Smooth muscle cell (in vitro differentiated cells): ENCODE measurements at regions not wholly inside any gene's neighbourhood (a gene's known extent, or its start where the extent isn't known, plus 50 kb on each side); places are given as distances from the start of the nearest gene placed in this dataset.
"Not testable (repeated sequence)": the region's sequence is repeated elsewhere in the genome, so short reads cannot be mapped to it uniquely, and the experiment has no call there.

Source experiments
- DNase-seq: peaks from one replicate; lab custom pipeline; 2025; ENCODE audit not compliant: unreplicated experiment; lab: John Stamatoyannopoulos, UW
- H2AFZ ChIP-seq: fragments of 200-600 bp; sonication (generic); 2 replicates; pipeline ENCODE4 v1.6.0; 2016; ENCODE audit warnings: antibody characterized with exemption, low read depth, mild to moderate bottlenecking
- H3F3A ChIP-seq: fragments of 200-600 bp; sonication (generic); 2 replicates; pipeline ENCODE4 v1.6.0; 2017; ENCODE audit warnings: antibody characterized with exemption, low read depth
- H3K27ac ChIP-seq: fragments of 200-600 bp; sonication (generic); 2 replicates; pipeline ENCODE4 v1.5.1; 2016; ENCODE audit warnings: low read depth, mild to moderate bottlenecking
- H3K27me3 ChIP-seq: fragments of 200-600 bp; sonication (generic); 2 replicates; pipeline ENCODE4 v1.6.1; 2016; ENCODE audit warnings: low read depth, mild to moderate bottlenecking
- H3K36me3 ChIP-seq: fragments of 200-600 bp; sonication (generic); 2 replicates; pipeline ENCODE4 v1.5.1; 2016; ENCODE audit warnings: low read depth
- H3K4me1 ChIP-seq: fragments of 200-600 bp; sonication (generic); 2 replicates; pipeline ENCODE4 v1.5.1; 2016; ENCODE audit warnings: low read depth
- H3K4me2 ChIP-seq: fragments of 200-600 bp; sonication (generic); 2 replicates; pipeline ENCODE4 v1.6.0; 2016; ENCODE audit warnings: mild to moderate bottlenecking
- H3K4me3 ChIP-seq: fragments of 200-600 bp; sonication (generic); 2 replicates; pipeline ENCODE4 v1.5.1; 2016; ENCODE audit warnings: mild to moderate bottlenecking
- H3K79me2 ChIP-seq: fragments of 200-600 bp; sonication (generic); 2 replicates; pipeline ENCODE4 v1.6.0; 2016; ENCODE audit warnings: low read depth, mild to moderate bottlenecking
- H3K9ac ChIP-seq: fragments of 200-600 bp; sonication (generic); 2 replicates; pipeline ENCODE4 v1.6.0; 2016; ENCODE audit warnings: low read depth
- H3K9me3 ChIP-seq: fragments of 200-600 bp; sonication (generic); replicated peaks from 2 replicates; pipeline ENCODE4 v1.5.1; 2016; ENCODE audit warnings: low read depth
- H4K20me1 ChIP-seq: fragments of 200-600 bp; sonication (generic); 2 replicates; pipeline ENCODE4 v1.6.0; 2016; ENCODE audit warnings: low read depth
- WGBS: methylation state at CpG from one replicate; pipeline ENCODE4 v1.1.7; 2016; ENCODE audit warnings: low lambda C conversion rate; 5-methylcytosine and 5-hydroxymethylcytosine counted together
- TF ChIP-seq, protein P1 (sequence below): fragments of 200-600 bp; sonication (generic); IDR thresholded peaks from 2 replicates; pipeline ENCODE4 v1.5.1; 2017; ENCODE audit warnings: borderline replicate concordance, mild to moderate bottlenecking, antibody characterized with exemption; ENCODE audit not compliant: insufficient read depth, poor library complexity, severe bottlenecking

- H3K4me1 ChIP-seq, H3K36me3 ChIP-seq, H3K4me3 ChIP-seq, H3K27me3 ChIP-seq, DNase-seq, H3F3A ChIP-seq, H3K4me2 ChIP-seq, H4K20me1 ChIP-seq, H2AFZ ChIP-seq, H3K79me2 ChIP-seq, H3K9ac ChIP-seq, H3K27ac ChIP-seq: not testable (repeated sequence)
- H3K9me3 ChIP-seq = peaks cover 46% of the 10 kb centered on the region
- 65% methylated on average over 17 of the region's 17 CpGs for WGBS
These were observed 832.9 kb downstream of the TMEM121 start for GRCh38 chr14:106359157-106359887.

DNA sequence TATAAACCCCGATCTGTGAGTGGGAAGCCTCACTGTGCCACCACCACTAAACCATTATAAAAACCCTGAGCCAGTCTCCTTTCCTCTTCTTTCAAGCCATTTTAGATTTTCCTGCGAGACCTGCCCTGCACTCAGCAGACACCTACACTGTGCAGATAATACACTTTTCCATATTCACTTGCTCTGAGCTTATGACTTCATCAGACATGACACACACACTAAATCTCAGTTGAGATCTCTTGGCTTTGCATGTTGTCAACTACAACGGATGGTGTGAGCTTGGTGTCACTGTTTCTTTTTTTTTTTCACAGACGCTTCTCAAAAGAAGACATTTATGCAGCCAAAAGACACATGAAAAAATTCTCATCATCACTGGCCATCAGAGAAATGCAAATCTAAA is 839.0 kb downstream of the TMEM121 start:
- not testable (repeated sequence) for H3K9ac ChIP-seq, H3K27me3 ChIP-seq, H2AFZ ChIP-seq, H3K4me1 ChIP-seq, H3F3A ChIP-seq, H3K4me2 ChIP-seq, DNase-seq, H3K27ac ChIP-seq, H3K79me2 ChIP-seq, H3K36me3 ChIP-seq, H4K20me1 ChIP-seq, H3K4me3 ChIP-seq
- peaks cover 15% of the 10 kb centered on the region for H3K9me3 ChIP-seq
- 39% methylated on average over 3 of the region's 4 CpGs for WGBS

- H4K20me1 ChIP-seq, H3K4me3 ChIP-seq, H3K79me2 ChIP-seq, H3F3A ChIP-seq, H3K4me2 ChIP-seq, H3K9ac ChIP-seq, H3K4me1 ChIP-seq, H3K27ac ChIP-seq, H3K27me3 ChIP-seq, DNase-seq, H2AFZ ChIP-seq, H3K36me3 ChIP-seq: not testable (repeated sequence)
- 44% methylated on average over 5 of the region's 5 CpGs for WGBS
- peaks cover 15% of the 10 kb centered on the region for H3K9me3 ChIP-seq
These were observed 839.5 kb downstream of the TMEM121 start for GRCh38 chr14:106365894-106366293.

DNA sequence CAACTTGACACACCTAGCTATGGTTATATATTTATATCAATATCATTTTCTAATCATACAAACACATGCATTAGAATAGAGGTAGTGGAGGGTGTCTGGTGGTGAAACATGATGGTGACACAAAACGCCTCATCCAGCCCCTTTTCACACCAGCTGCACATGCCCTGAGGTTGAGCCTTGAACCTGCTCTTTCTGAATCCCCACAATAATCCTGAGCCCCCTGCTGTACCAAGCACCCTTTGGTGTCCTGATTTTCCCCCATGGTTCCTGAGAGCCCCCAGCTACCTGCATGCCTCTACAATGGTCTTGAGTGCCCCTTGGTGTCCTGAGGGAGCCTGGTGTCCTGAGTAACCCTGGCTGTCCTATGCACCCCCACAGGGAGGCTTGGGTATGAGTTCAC is 840.6 kb downstream of the TMEM121 start:
- H3K27ac ChIP-seq, H3F3A ChIP-seq, H3K4me1 ChIP-seq, H4K20me1 ChIP-seq, H3K36me3 ChIP-seq, H3K4me3 ChIP-seq, H3K4me2 ChIP-seq, H2AFZ ChIP-seq, H3K9ac ChIP-seq, H3K27me3 ChIP-seq, DNase-seq, H3K79me2 ChIP-seq: not testable (repeated sequence)
- WGBS = 48% methylated on average over 1 of the region's 1 CpG
- H3K9me3 ChIP-seq = peaks cover 22% of the 10 kb centered on the region

GRCh38 chr14:106369456-106369855 is 843.1 kb downstream of the TMEM121 start:
- not testable (repeated sequence) for H3K4me3 ChIP-seq, H2AFZ ChIP-seq, H3K27me3 ChIP-seq, H4K20me1 ChIP-seq, DNase-seq, H3K36me3 ChIP-seq, H3K79me2 ChIP-seq, H3F3A ChIP-seq, H3K9ac ChIP-seq, H3K4me2 ChIP-seq, H3K4me1 ChIP-seq, H3K27ac ChIP-seq
- 39% methylated on average over 3 of the region's 4 CpGs for WGBS
- peaks cover 13% of the 10 kb centered on the region for H3K9me3 ChIP-seq

DNA sequence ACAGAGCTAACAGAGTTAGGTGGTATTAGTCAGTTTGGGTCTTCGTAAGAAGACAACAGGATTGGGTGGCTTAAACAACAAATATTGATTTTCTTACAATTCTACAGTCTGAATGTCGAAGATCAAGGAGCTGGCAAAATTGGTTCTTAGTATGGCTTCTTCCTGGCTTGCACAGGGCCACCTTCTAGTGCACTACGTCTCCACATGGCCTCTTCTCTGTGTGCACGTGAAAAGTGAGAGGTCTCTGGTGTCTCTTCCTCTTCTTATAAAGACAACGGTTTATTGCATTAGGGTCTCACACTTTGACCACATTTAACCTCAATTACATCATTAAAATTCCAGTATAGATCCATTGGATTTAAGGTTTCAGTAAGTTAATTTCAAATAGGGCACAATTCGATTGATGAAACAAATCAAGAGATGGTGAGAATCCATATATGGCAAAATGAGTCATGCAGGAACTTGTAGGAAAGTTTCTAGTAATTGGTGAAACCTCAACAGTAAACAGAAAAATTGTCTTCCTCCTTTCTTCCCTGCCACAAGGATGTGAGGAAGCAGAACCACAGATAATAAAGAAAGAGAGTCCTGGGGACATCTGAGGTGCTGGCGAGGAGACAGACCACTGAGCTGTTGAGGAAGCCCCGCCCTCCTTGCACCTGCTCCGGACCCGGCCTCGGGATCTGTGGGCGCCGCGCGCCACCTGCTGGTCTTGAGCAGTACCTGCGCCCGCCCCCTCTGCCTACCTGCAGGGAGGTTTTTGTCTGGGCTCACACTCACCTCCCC is 846.7 kb downstream of the TMEM121 start:
- TF ChIP-seq, protein P1, sequence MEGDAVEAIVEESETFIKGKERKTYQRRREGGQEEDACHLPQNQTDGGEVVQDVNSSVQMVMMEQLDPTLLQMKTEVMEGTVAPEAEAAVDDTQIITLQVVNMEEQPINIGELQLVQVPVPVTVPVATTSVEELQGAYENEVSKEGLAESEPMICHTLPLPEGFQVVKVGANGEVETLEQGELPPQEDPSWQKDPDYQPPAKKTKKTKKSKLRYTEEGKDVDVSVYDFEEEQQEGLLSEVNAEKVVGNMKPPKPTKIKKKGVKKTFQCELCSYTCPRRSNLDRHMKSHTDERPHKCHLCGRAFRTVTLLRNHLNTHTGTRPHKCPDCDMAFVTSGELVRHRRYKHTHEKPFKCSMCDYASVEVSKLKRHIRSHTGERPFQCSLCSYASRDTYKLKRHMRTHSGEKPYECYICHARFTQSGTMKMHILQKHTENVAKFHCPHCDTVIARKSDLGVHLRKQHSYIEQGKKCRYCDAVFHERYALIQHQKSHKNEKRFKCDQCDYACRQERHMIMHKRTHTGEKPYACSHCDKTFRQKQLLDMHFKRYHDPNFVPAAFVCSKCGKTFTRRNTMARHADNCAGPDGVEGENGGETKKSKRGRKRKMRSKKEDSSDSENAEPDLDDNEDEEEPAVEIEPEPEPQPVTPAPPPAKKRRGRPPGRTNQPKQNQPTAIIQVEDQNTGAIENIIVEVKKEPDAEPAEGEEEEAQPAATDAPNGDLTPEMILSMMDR = no peak
- Histone ChIP-seq H3K79me2 (no peaks in the 10 kb centered on the region), H3K4me3 (no peak overlapping the region), H3K4me1 (no peaks in the 10 kb centered on the region), H3K27ac (no peak overlapping the region), H4K20me1 (no peaks in the 10 kb centered on the region), H2AFZ (no peak overlapping the region), H3K9me3 (peaks cover 14% of the 10 kb centered on the region), H3F3A (no peaks in the 10 kb centered on the region), H3K36me3 (no peaks in the 10 kb centered on the region), H3K27me3 (no peaks in the 10 kb centered on the region), H3K4me2 (no peak overlapping the region), H3K9ac (no peak overlapping the region)
- 41% methylated on average over 17 of the region's 17 CpGs for whole genome bisulfite sequencing
- no peak for DNase-seq

DNA sequence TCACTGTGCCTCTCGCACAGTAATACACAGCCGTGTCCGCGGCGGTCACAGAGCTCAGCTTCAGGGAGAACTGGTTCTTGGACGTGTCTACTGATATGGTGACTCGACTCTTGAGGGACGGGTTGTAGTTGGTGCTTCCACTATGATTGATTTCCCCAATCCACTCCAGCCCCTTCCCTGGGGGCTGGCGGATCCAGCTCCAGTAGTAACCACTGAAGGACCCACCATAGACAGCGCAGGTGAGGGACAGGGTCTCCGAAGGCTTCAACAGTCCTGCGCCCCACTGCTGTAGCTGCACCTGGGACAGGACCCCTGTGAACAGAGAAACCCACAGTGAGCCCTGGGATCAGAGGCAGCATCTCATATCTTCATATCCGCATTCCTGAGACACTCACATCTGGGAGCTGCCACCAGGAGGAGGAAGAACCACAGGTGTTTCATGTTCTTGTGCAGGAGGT is 847.3 kb downstream of the TMEM121 start:
- H3K36me3 ChIP-seq, H2AFZ ChIP-seq, H3F3A ChIP-seq, H3K4me1 ChIP-seq, H3K9ac ChIP-seq, H4K20me1 ChIP-seq, H3K27ac ChIP-seq, H3K4me3 ChIP-seq, H3K79me2 ChIP-seq, H3K4me2 ChIP-seq, H3K27me3 ChIP-seq, DNase-seq: not testable (repeated sequence)
- WGBS = 74% methylated on average over 13 of the region's 13 CpGs
- peaks cover 14% of the 10 kb centered on the region for H3K9me3 ChIP-seq
